GM12878 (cell line): ENCODE measurements at regions not wholly inside any gene's neighbourhood (a gene's known extent, or its start where the extent isn't known, plus 50 kb on each side); places are given as distances from the start of the nearest gene placed in this dataset.

ENCODE experiments used
- ATAC-seq: fragments of 200-7000 bp; cut with Tn5 transposase; 3 replicates; pipeline ENCODE4 v1.9.1; 2020; ENCODE audit warnings: mild to moderate bottlenecking, moderate library complexity
- BruUV-seq: library from RNA; stranded (reverse); fragments of 400-500 nt; replicated peaks from 2 replicates; lab custom pipeline; 2021; lab: Mats Ljungman, UMichigan
- CTCF ChIA-PET: fragments of 300-600 bp; sonication (Branson Sonifier 250); formaldehyde crosslinking; extraction: SDS; loops from one replicate; lab custom pipeline; 2021; ENCODE audit warnings: inconsistent platforms; lab: Yijun Ruan, JAX
- POLR2A ChIA-PET: fragments of 350-600 bp; formaldehyde crosslinking; extraction: SDS; loops from one replicate; lab custom pipeline; 2021; ENCODE audit warnings: inconsistent platforms; lab: Charles Lee
- RAD21 ChIA-PET: fragments of 300-600 bp; sonication (Branson Sonifier 250); formaldehyde crosslinking; loops from one replicate; lab custom pipeline; 2023; ENCODE audit warnings: antibody characterized with exemption; ENCODE audit not compliant: unreplicated experiment; lab: Charles Lee
- SMC1A ChIA-PET: fragments of 300-600 bp; sonication (Branson Sonifier 250); formaldehyde crosslinking; loops from one replicate; lab custom pipeline; 2023; ENCODE audit not compliant: unreplicated experiment, uncharacterized antibody; lab: Charles Lee
- DNase-seq: peaks from one replicate; pipeline ENCODE4 v3.0.0-alpha.2; 2011; ENCODE audit warnings: low read depth, low spot score
- FAIRE-seq: peaks from 3 replicates; lab custom pipeline; 2011; peaks lifted over from hg19 to GRCh38; lab: Jason Lieb, UNC
- H2AFZ ChIP-seq: 2 replicates; pipeline ENCODE4 v1.6.0; 2011; ENCODE audit warnings: low read depth, low read length, control low read depth; ENCODE audit not compliant: control insufficient read depth
- H3K27ac ChIP-seq: 2 replicates; pipeline ENCODE4 v1.5.1; 2011; ENCODE audit warnings: control low read depth; ENCODE audit not compliant: control insufficient read depth, insufficient read depth
- H3K27me3 ChIP-seq, 2 experiments: replicated peaks in 1 of 2; 2 replicates each; pipeline versions ENCODE4 v1.6.0 to v1.6.1; 2011; ENCODE audit warnings: low read length in 1 of 2; ENCODE audit not compliant: control insufficient read depth in 2 of 2, insufficient read depth in 2 of 2
- H3K36me3 ChIP-seq, 2 experiments: 2 replicates each; pipeline ENCODE4 v1.5.1; 2011; ENCODE audit warnings: low read length in 1 of 2; ENCODE audit not compliant: control insufficient read depth in 2 of 2, insufficient read depth in 2 of 2
- H3K4me1 ChIP-seq: 2 replicates; pipeline ENCODE4 v1.6.1; 2011; ENCODE audit warnings: mild to moderate bottlenecking, low read length, moderate library complexity, mixed read lengths; ENCODE audit not compliant: control insufficient read depth, insufficient read depth
- H3K4me2 ChIP-seq: 2 replicates; pipeline ENCODE4 v1.6.0; 2011; ENCODE audit warnings: control low read depth; ENCODE audit not compliant: control insufficient read depth, insufficient read depth
- H3K4me3 ChIP-seq: fragments of 200-600 bp; sonication (generic); 2 replicates; pipeline ENCODE4 v1.5.1; 2016
- H3K79me2 ChIP-seq: 2 replicates; pipeline ENCODE4 v1.6.0; 2011; ENCODE audit warnings: low read length; ENCODE audit not compliant: control insufficient read depth, insufficient read depth
- H3K9ac ChIP-seq: 2 replicates; pipeline ENCODE4 v1.8.0; 2011; ENCODE audit warnings: low read length, control low read depth, mixed read lengths; ENCODE audit not compliant: control insufficient read depth, insufficient read depth
- H3K9me3 ChIP-seq: replicated peaks from 3 replicates; pipeline ENCODE4 v1.5.1; 2011; ENCODE audit warnings: mild to moderate bottlenecking, low read length; ENCODE audit not compliant: control insufficient read depth, insufficient read depth
- H4K20me1 ChIP-seq: 2 replicates; pipeline ENCODE4 v1.6.0; 2011; ENCODE audit not compliant: control insufficient read depth, insufficient read depth
- ASH2L ChIP-seq: fragments of 300-600, 200-600 bp; sonication (generic); IDR thresholded peaks from 2 replicates; pipeline ENCODE4 v1.6.1; 2017; ENCODE audit warnings: low read depth, mild to moderate bottlenecking, borderline replicate concordance
- CHD4 ChIP-seq: fragments of 200-600 bp; sonication (generic); IDR thresholded peaks from 2 replicates; pipeline ENCODE4 v1.6.1; 2016; ENCODE audit warnings: mild to moderate bottlenecking
- EZH2 ChIP-seq: IDR thresholded peaks from 2 replicates; pipeline ENCODE4 v1.6.1; 2012; ENCODE audit warnings: low read depth, mild to moderate bottlenecking, control low read depth, inconsistent platforms, low read length, borderline replicate concordance; ENCODE audit not compliant: control insufficient read depth
- MTA2 ChIP-seq: fragments of 450-650 bp; IDR thresholded peaks from 2 replicates; pipeline ENCODE4 v1.6.1; 2016; ENCODE audit warnings: low read depth, mild to moderate bottlenecking, moderate library complexity
- PAX8 ChIP-seq: fragments of 450-650 bp; IDR thresholded peaks from 2 replicates; pipeline ENCODE4 v1.6.1; 2017; ENCODE audit warnings: mild to moderate bottlenecking, moderate library complexity
- POLR2AphosphoS2 ChIP-seq: IDR thresholded peaks from 2 replicates; pipeline ENCODE4 v1.6.1; 2011; ENCODE audit warnings: low read depth, mild to moderate bottlenecking, low read length, improper control_type of control experiment, moderate library complexity
- RFX5 ChIP-seq: IDR thresholded peaks from 2 replicates; pipeline ENCODE4 v1.6.1; 2011; ENCODE audit warnings: low read depth, low read length, improper control_type of control experiment
- RUNX3 ChIP-seq: IDR thresholded peaks from 2 replicates; pipeline ENCODE4 v1.6.1; 2012; ENCODE audit warnings: low read length, inconsistent platforms
- SMC3 ChIP-seq: IDR thresholded peaks from 2 replicates; pipeline ENCODE4 v1.6.1; 2011; ENCODE audit warnings: low read length, improper control_type of control experiment, borderline replicate concordance
- TBL1XR1 ChIP-seq: IDR thresholded peaks from 2 replicates; pipeline ENCODE4 v1.6.1; 2012; ENCODE audit warnings: low read depth, low read length, improper control_type of control experiment
- TCF12 ChIP-seq: IDR thresholded peaks from 2 replicates; pipeline ENCODE4 v1.6.1; 2011; ENCODE audit warnings: low read depth, mild to moderate bottlenecking, low read length
- ZNF274 ChIP-seq: IDR thresholded peaks from one replicate; pipeline ENCODE4 v1.8.0; 2011; ENCODE audit not compliant: insufficient read length, insufficient read depth
- ZZZ3 ChIP-seq: IDR thresholded peaks from 2 replicates; pipeline ENCODE4 v1.6.1; 2011; ENCODE audit warnings: low read depth; ENCODE audit not compliant: control insufficient read depth, insufficient read length
- WGBS: methylation state at CpG from one replicate; pipeline ENCODE4 v1.1.6; 2016; ENCODE audit warnings: low lambda C conversion rate; ENCODE audit not compliant: insufficient replicate concordance, insufficient coverage; ENCODE audit errors: missing lambda C conversion rate; 5-methylcytosine and 5-hydroxymethylcytosine counted together
- in situ Hi-C: fragments of 300-500 bp; cut with MboI; formaldehyde crosslinking; loops from 9 replicates; pipeline ENCODE4 v1.14.3; 2018; ENCODE audit warnings: mixed read lengths
- intact Hi-C: fragments of 100-400 bp; cut with micrococcal nuclease; formaldehyde crosslinking; loops from one replicate; pipeline ENCODE4 v1.14.2; 2022; ENCODE audit not compliant: unreplicated experiment
- TF ChIP-seq, protein P1 (sequence below): fragments of 450-650 bp; IDR thresholded peaks from 2 replicates; pipeline ENCODE4 v1.6.1; 2017; ENCODE audit warnings: mild to moderate bottlenecking, moderate library complexity
- TF ChIP-seq, protein P2 (sequence below): IDR thresholded peaks from 2 replicates; pipeline ENCODE4 v1.6.1; 2011; ENCODE audit warnings: low read depth, mild to moderate bottlenecking, low read length, moderate library complexity, borderline replicate concordance; ENCODE audit errors: extremely low read depth
- TF ChIP-seq, protein P3 (sequence below): fragments of 450-650 bp; IDR thresholded peaks from 2 replicates; pipeline ENCODE4 v1.6.1; 2016; ENCODE audit warnings: mild to moderate bottlenecking
- TF ChIP-seq, protein P4 (sequence below): fragments of 450-650 bp; IDR thresholded peaks from 2 replicates; pipeline ENCODE4 v1.6.1; 2018; ENCODE audit warnings: mild to moderate bottlenecking, low read depth, moderate library complexity; ENCODE audit not compliant: partially characterized antibody

DNA sequence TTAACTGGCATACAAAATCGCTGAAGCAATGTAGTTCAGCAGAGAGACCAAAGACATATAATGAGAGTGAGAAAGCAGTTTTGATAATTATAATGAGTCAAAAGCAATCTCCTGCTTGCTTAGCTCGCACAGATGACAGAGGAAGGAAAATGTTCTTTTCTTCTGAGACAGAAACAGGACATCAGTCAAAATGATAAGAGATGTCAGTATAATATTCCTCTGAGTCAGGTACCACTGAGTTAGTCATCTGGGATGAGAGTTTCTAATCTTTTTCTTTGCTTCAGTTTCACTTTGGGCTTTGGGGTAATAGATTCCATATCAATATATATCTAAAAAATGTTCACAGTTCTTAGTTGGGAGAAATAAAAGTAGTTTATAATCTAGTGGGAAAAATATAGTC lies 387.2 kb downstream of the PCDH7 start (continued):
- TF ChIP-seq, protein P1, sequence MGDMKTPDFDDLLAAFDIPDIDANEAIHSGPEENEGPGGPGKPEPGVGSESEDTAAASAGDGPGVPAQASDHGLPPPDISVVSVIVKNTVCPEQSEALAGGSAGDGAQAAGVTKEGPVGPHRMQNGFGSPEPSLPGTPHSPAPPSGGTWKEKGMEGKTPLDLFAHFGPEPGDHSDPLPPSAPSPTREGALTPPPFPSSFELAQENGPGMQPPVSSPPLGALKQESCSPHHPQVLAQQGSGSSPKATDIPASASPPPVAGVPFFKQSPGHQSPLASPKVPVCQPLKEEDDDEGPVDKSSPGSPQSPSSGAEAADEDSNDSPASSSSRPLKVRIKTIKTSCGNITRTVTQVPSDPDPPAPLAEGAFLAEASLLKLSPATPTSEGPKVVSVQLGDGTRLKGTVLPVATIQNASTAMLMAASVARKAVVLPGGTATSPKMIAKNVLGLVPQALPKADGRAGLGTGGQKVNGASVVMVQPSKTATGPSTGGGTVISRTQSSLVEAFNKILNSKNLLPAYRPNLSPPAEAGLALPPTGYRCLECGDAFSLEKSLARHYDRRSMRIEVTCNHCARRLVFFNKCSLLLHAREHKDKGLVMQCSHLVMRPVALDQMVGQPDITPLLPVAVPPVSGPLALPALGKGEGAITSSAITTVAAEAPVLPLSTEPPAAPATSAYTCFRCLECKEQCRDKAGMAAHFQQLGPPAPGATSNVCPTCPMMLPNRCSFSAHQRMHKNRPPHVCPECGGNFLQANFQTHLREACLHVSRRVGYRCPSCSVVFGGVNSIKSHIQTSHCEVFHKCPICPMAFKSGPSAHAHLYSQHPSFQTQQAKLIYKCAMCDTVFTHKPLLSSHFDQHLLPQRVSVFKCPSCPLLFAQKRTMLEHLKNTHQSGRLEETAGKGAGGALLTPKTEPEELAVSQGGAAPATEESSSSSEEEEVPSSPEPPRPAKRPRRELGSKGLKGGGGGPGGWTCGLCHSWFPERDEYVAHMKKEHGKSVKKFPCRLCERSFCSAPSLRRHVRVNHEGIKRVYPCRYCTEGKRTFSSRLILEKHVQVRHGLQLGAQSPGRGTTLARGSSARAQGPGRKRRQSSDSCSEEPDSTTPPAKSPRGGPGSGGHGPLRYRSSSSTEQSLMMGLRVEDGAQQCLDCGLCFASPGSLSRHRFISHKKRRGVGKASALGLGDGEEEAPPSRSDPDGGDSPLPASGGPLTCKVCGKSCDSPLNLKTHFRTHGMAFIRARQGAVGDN, result no peak
- TF ChIP-seq RUNX3 (no peak), EZH2 (no peak)
- TF ChIP-seq, all 136 proteins: peak for 0

DNA sequence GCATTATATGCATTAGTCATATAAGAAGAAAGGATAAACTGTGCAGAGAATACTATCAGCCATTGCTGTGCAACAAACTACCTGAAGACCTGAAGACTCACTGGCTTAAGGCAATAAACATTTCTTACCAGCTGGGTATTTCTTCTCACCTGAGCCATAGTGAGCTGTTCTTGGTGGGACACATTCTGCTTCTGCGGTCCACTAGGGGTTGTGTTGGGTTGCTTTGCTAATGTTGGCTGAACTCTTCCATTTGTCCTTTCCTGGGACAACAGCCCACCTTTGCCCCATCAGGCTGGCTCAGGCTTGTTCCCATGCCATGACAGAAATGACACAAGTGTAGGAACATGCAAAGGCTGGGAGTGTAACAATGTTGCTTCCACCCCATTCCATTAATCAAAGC lies 388.6 kb downstream of the PCDH7 start:
- in situ Hi-C loops, result no loop called here
- TF ChIP-seq MTA2 (no peak), SMC3 (no peak), ZNF274 (no peak), ASH2L (no peak), TBL1XR1 (no peak), CHD4 (no peak), RFX5 (no peak), TCF12 (no peak), ZZZ3 (no peak), PAX8 (no peak), POLR2AphosphoS2 (no peak)
- TF ChIP-seq, protein P2, sequence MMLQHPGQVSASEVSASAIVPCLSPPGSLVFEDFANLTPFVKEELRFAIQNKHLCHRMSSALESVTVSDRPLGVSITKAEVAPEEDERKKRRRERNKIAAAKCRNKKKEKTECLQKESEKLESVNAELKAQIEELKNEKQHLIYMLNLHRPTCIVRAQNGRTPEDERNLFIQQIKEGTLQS, result no peak
- TF ChIP-seq, protein P3, sequence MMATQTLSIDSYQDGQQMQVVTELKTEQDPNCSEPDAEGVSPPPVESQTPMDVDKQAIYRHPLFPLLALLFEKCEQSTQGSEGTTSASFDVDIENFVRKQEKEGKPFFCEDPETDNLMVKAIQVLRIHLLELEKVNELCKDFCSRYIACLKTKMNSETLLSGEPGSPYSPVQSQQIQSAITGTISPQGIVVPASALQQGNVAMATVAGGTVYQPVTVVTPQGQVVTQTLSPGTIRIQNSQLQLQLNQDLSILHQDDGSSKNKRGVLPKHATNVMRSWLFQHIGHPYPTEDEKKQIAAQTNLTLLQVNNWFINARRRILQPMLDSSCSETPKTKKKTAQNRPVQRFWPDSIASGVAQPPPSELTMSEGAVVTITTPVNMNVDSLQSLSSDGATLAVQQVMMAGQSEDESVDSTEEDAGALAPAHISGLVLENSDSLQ, result no peak
- TF ChIP-seq, protein P4, sequence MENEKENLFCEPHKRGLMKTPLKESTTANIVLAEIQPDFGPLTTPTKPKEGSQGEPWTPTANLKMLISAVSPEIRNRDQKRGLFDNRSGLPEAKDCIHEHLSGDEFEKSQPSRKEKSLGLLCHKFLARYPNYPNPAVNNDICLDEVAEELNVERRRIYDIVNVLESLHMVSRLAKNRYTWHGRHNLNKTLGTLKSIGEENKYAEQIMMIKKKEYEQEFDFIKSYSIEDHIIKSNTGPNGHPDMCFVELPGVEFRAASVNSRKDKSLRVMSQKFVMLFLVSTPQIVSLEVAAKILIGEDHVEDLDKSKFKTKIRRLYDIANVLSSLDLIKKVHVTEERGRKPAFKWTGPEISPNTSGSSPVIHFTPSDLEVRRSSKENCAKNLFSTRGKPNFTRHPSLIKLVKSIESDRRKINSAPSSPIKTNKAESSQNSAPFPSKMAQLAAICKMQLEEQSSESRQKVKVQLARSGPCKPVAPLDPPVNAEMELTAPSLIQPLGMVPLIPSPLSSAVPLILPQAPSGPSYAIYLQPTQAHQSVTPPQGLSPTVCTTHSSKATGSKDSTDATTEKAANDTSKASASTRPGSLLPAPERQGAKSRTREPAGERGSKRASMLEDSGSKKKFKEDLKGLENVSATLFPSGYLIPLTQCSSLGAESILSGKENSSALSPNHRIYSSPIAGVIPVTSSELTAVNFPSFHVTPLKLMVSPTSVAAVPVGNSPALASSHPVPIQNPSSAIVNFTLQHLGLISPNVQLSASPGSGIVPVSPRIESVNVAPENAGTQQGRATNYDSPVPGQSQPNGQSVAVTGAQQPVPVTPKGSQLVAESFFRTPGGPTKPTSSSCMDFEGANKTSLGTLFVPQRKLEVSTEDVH, result no peak

More for the DNA sequence above, 388.6 kb downstream of the PCDH7 start:
- Histone ChIP-seq H3K4me2 (no peak overlapping the region), H3K4me3 (no peak overlapping the region), H3K4me1 (no peaks in the 10 kb centered on the region), H2AFZ (no peak overlapping the region), H3K36me3 (no peaks in the 10 kb centered on the region), H4K20me1 (no peaks in the 10 kb centered on the region), H3K9ac (no peak overlapping the region), H3K9me3 (no peaks in the 10 kb centered on the region), H3K27me3 (no peaks in the 10 kb centered on the region), H3K79me2 (no peaks in the 10 kb centered on the region), H3K27ac (no peak overlapping the region)
- POLR2A ChIA-PET, result no interaction called here
- no peak for DNase-seq
- CTCF ChIA-PET, result no interaction called here
- SMC1A ChIA-PET, result interaction anchor here (0.6 kb wide), 1 partner anchor 371 kb away, joined by 3 read pairs; no protein-coding TSS in a partner anchor
- intact Hi-C loops, result no loop called here
- RAD21 ChIA-PET, result no interaction called here
- WGBS, result 38% methylated on average over 1 of the region's 1 CpG
- BruUV-seq, result no TSS peak
- ATAC-seq, result no peak
- FAIRE-seq, result no peak
